ENCODE measurements at regions not wholly inside any gene's neighbourhood (a gene's known extent, or its start where the extent isn't known, plus 50 kb on each side); places are given as distances from the start of the nearest gene placed in this dataset.
"Not testable (repeated sequence)": the region's sequence is repeated elsewhere in the genome, so short reads cannot be mapped to it uniquely, and the experiment has no call there.

GRCh38 chr21:38903690-38904139 lies 98.0 kb downstream of the ETS2 start:
- Histone ChIP-seq H3K4me1 (ENCODE audit: control insufficient read depth, insufficient read depth, low read length) (peaks cover 11% of the 10 kb centered on the region), H3K9ac (ENCODE audit: low read length) (no peak overlapping the region), H3K27ac (ENCODE audit: low read depth, low read length) (peak overlapping the region; percentile 57), H3K27me3 (ENCODE audit: control insufficient read depth, insufficient read depth, low read length) (no peaks in the 10 kb centered on the region), H3K36me3 (ENCODE audit: control insufficient read depth, insufficient read depth, low read length) (no peaks in the 10 kb centered on the region), H3K4me3 (ENCODE audit: low read length) (no peak overlapping the region)

DNA sequence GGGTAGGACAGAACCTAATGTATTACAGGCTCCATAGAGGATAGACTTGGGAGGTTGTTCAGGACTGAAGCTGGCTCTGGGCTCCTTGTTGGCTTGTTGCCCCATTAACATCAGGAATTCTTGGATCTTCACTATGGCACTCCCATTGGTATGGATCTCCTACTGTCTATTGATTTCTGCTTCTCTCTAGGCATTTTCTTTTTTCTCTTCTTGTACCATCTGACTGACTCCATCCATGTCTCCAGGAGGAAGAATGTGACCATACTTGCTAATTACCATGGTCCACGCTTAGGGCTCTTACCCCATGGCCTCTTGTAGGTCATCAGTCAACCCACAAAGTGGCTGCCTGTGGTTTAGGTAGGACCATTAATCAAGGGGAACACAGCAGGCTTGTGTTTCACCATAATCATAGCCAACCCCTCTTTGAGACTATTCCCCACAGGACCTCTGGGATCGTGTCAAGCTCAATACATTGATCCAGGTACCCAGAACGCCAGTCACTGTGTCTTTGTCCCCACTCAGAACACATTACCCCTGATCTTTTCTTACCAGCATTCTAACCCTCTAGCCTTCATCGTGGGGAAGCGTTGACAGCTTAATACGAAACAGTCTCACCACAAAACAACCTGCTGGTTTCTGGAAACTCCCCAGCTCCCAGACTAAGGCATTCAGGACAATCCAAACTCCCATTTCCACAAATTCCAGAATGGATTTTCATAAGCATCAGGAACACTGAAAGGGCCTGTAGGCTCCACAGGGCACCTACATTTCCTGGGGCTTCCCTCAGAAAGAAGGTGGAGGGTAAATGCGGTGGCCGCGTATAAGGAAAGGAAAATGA lies 97.1 kb downstream of the ETS2 start:
- no peaks in the 10 kb centered on the region for H3K27me3 ChIP-seq (ENCODE audit: control insufficient read depth, insufficient read depth, low read length)
- H3K27ac ChIP-seq (ENCODE audit: low read depth, low read length), result no peak overlapping the region
- H3K9ac ChIP-seq (ENCODE audit: low read length), result no peak overlapping the region
- H3K4me3 ChIP-seq (ENCODE audit: low read length), result no peak overlapping the region
- peaks cover 14% of the 10 kb centered on the region for H3K4me1 ChIP-seq (ENCODE audit: control insufficient read depth, insufficient read depth, low read length)
- no peaks in the 10 kb centered on the region for H3K36me3 ChIP-seq (ENCODE audit: control insufficient read depth, insufficient read depth, low read length)

DNA sequence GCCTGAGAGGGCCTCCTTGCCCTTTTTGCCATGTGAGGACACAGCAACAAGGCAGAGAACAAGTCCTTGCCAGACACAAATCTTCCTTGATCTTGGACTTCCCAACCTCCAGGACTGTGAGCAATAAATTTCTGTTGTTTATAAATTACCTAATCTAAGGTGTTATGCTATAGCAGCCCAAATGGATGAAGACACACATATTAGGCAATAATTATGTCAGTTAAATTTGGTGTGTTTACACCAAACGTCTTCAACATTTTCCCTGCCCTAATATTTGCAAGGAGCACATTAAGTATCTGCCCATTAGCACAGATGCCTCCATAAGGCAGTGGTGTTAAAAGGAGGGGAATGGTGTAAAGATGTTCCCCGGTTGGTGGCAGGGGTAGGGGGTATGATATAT lies 94.8 kb downstream of the ETS2 start:
- H3K27ac ChIP-seq (ENCODE audit: low read depth, low read length), result no peak overlapping the region
- H3K4me3 ChIP-seq (ENCODE audit: low read length), result no peak overlapping the region
- no peaks in the 10 kb centered on the region for H3K36me3 ChIP-seq (ENCODE audit: control insufficient read depth, insufficient read depth, low read length)
- no peak overlapping the region for H3K9ac ChIP-seq (ENCODE audit: low read length)
- no peaks in the 10 kb centered on the region for H3K27me3 ChIP-seq (ENCODE audit: control insufficient read depth, insufficient read depth, low read length)
- H3K4me1 ChIP-seq (ENCODE audit: control insufficient read depth, insufficient read depth, low read length), result peaks cover 5% of the 10 kb centered on the region

- H3K4me3 ChIP-seq (ENCODE audit: low read length); H3K4me1 ChIP-seq (ENCODE audit: control insufficient read depth, insufficient read depth, low read length); H3K9ac ChIP-seq (ENCODE audit: low read length); H3K27ac ChIP-seq (ENCODE audit: low read depth, low read length); H3K27me3 ChIP-seq (ENCODE audit: control insufficient read depth, insufficient read depth, low read length); H3K36me3 ChIP-seq (ENCODE audit: control insufficient read depth, insufficient read depth, low read length): not testable (repeated sequence)
Observed at GRCh38 chr21:38899985-38900384, 94.3 kb downstream of the ETS2 start.

DNA sequence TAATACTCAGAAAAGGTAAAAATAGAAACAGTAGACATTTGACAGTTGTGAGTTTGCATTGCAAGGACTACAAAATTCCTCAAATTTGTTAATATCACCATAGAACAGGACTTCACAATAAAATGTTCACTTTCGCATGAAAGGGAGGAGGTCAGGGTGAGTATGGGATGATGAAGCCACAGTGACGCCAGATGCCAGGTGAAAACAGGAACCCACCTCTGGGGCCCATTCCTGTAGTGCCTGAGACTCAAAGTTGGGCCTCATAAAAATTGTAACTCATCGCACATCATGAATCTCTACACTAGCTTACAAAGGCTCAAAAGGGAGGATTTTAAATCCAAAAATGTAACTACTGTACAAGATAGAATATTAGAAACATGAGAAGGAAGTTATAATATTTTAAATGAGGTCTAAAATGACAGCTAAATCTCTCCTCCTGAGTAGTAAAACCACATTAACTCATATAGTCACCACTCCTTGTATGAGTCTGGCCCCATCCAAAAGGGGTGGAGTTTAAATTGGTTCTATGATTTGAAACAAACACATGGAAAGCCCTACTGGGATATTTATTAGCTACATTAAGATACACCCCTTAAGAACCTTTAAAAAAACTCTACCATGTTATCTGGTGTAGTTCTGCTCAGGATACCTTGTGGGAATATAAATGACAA lies 93.7 kb downstream of the ETS2 start:
- H3K36me3 ChIP-seq (ENCODE audit: control insufficient read depth, insufficient read depth, low read length), result no peaks in the 10 kb centered on the region
- no peak overlapping the region for H3K4me3 ChIP-seq (ENCODE audit: low read length)
- peaks cover 5% of the 10 kb centered on the region for H3K4me1 ChIP-seq (ENCODE audit: control insufficient read depth, insufficient read depth, low read length)
- H3K9ac ChIP-seq (ENCODE audit: low read length), result no peak overlapping the region
- no peaks in the 10 kb centered on the region for H3K27me3 ChIP-seq (ENCODE audit: control insufficient read depth, insufficient read depth, low read length)
- no peak overlapping the region for H3K27ac ChIP-seq (ENCODE audit: low read depth, low read length)

DNA sequence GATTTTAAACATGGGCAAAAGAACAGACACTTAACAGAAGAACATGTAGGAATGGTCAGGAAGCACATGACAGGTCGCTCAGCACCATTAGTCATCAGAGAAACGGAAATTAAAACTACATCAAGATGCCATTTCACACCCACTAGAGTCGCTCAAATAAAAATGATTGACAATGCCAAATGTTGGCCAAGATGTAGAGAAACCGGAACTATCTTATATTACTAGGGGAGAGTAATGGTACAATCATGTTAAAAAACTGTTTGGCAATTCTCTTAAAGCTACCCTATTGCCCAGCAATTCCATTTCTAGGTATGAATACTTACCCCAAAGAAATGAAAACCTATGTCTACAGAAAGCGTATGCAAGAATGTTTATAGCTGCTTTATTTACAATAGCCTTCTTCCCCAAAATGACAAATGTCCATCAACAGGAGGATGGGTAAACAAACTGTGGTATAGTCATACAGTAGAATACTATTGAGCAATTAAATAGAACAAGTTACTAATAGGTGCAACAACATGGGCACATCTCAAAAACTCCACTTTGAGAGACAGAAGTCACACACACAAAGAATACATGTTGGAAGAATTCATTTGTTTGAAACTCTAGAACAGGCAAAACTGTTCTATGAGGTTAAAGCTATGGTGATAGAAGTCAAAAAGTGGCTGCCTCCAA lies 92.8 kb downstream of the ETS2 start:
- no peak overlapping the region for H3K9ac ChIP-seq (ENCODE audit: low read length)
- no peak overlapping the region for H3K4me3 ChIP-seq (ENCODE audit: low read length)
- H3K4me1 ChIP-seq (ENCODE audit: control insufficient read depth, insufficient read depth, low read length), result peaks cover 5% of the 10 kb centered on the region
- H3K27ac ChIP-seq (ENCODE audit: low read depth, low read length), result peak overlapping the region; percentile 64
- no peaks in the 10 kb centered on the region for H3K36me3 ChIP-seq (ENCODE audit: control insufficient read depth, insufficient read depth, low read length)
- H3K27me3 ChIP-seq (ENCODE audit: control insufficient read depth, insufficient read depth, low read length), result no peaks in the 10 kb centered on the region

DNA sequence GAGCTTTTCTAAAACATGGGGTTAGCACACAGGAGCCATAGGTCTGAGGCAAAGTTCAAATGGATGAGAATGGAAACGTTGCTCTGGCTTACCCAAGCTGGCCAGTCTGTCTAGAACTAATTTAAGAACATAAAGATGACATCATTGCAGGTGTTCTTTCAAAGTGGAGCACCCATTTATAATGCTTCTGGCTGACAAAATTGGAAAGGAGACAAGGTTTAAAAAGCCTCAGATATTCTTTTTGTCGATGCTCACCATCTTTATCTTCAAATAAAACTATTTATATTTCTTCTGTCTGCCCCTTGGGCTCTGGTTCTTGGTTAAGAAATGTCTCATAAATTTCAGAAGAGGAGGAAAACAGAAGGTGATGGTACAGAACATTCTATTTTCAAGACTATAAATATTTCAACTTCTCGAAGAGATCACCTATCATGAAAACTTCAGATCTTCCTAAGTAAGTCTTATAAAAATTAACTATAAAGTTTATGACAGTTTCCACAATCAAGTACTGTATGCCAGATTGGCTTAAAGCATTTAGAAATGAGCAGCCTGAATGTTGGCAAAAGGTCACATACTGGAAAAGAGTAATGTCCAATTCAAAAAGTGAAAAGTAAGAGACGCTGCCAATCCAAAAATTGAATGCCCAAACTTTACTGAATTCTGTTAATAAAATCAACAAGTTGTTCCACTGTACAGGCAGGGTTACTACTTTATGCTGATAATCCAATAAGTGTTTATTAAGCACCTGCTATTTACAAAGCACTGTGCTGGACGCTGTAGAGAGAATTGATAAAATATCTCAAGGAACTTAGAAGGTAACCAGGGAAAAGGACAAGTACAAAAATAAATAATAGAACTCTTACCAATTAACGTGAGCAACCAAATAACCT lies 92.0 kb downstream of the ETS2 start:
- H3K36me3 ChIP-seq (ENCODE audit: control insufficient read depth, insufficient read depth, low read length), result no peaks in the 10 kb centered on the region
- H3K27me3 ChIP-seq (ENCODE audit: control insufficient read depth, insufficient read depth, low read length), result no peaks in the 10 kb centered on the region
- H3K4me1 ChIP-seq (ENCODE audit: control insufficient read depth, insufficient read depth, low read length), result peaks cover 5% of the 10 kb centered on the region
- H3K9ac ChIP-seq (ENCODE audit: low read length), result no peak overlapping the region
- peak overlapping the region; percentile 64 for H3K27ac ChIP-seq (ENCODE audit: low read depth, low read length)
- no peak overlapping the region for H3K4me3 ChIP-seq (ENCODE audit: low read length)

DNA sequence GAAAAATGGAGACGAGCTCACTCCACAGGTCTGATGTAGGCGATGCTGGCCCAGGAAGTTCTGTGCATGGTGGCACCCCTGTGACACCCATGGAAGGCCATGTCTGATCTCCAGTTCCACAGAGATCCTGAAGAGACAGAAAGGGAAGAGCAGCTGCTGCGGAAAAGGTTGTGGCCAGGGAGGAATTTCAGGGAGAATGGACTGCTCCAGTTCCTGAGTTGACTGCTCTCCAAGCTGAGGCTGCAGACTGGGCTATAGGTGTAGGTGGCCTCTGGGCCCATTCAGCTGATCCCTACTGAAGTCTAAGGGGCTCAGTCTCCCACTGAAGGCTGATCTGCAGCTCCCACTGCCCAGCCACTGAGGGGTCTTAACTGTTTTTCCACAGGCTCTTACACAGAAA lies 89.2 kb downstream of the ETS2 start:
- H3K27ac ChIP-seq (ENCODE audit: low read depth, low read length), result no peak overlapping the region
- no peaks in the 10 kb centered on the region for H3K36me3 ChIP-seq (ENCODE audit: control insufficient read depth, insufficient read depth, low read length)
- H3K9ac ChIP-seq (ENCODE audit: low read length), result no peak overlapping the region
- peaks cover 5% of the 10 kb centered on the region for H3K4me1 ChIP-seq (ENCODE audit: control insufficient read depth, insufficient read depth, low read length)
- H3K4me3 ChIP-seq (ENCODE audit: low read length), result no peak overlapping the region
- H3K27me3 ChIP-seq (ENCODE audit: control insufficient read depth, insufficient read depth, low read length), result no peaks in the 10 kb centered on the region

- no peak overlapping the region for H3K9ac ChIP-seq (ENCODE audit: low read length)
- H3K27ac ChIP-seq (ENCODE audit: low read depth, low read length), result peak overlapping the region; percentile 48
- H3K4me3 ChIP-seq (ENCODE audit: low read length), result no peak overlapping the region
- no peaks in the 10 kb centered on the region for H3K27me3 ChIP-seq (ENCODE audit: control insufficient read depth, insufficient read depth, low read length)
- H3K36me3 ChIP-seq (ENCODE audit: control insufficient read depth, insufficient read depth, low read length), result no peaks in the 10 kb centered on the region
- no peaks in the 10 kb centered on the region for H3K4me1 ChIP-seq (ENCODE audit: control insufficient read depth, insufficient read depth, low read length)
Observed at GRCh38 chr21:38888991-38889561, 83.3 kb downstream of the ETS2 start.

- no peaks in the 10 kb centered on the region for H3K36me3 ChIP-seq (ENCODE audit: control insufficient read depth, insufficient read depth, low read length)
Observed at GRCh38 chr21:38887749-38888148, 82.0 kb downstream of the ETS2 start.

GRCh38 chr21:38887062-38887686 lies 81.4 kb downstream of the ETS2 start:
- H3K27ac ChIP-seq (ENCODE audit: low read depth, low read length), result no peak overlapping the region

More at GRCh38 chr21:38887749-38888148, 82.0 kb downstream of the ETS2 start:
- Histone ChIP-seq H3K4me1 (ENCODE audit: control insufficient read depth, insufficient read depth, low read length) (no peaks in the 10 kb centered on the region), H3K4me3 (ENCODE audit: low read length) (no peak overlapping the region), H3K27ac (ENCODE audit: low read depth, low read length) (no peak overlapping the region), H3K27me3 (ENCODE audit: control insufficient read depth, insufficient read depth, low read length) (no peaks in the 10 kb centered on the region), H3K9ac (ENCODE audit: low read length) (no peak overlapping the region)

More at GRCh38 chr21:38887062-38887686, 81.4 kb downstream of the ETS2 start:
- Histone ChIP-seq H3K4me3 (ENCODE audit: low read length) (no peak overlapping the region), H3K36me3 (ENCODE audit: control insufficient read depth, insufficient read depth, low read length) (no peaks in the 10 kb centered on the region), H3K9ac (ENCODE audit: low read length) (no peak overlapping the region), H3K27me3 (ENCODE audit: control insufficient read depth, insufficient read depth, low read length) (no peaks in the 10 kb centered on the region), H3K4me1 (ENCODE audit: control insufficient read depth, insufficient read depth, low read length) (no peaks in the 10 kb centered on the region)

Data from rectal smooth muscle tissue (tissue), 1 donor.